ENCODE measurements at regions not wholly inside any gene's neighbourhood (a gene's known extent, or its start where the extent isn't known, plus 50 kb on each side); places are given as distances from the start of the nearest gene placed in this dataset.

DNA sequence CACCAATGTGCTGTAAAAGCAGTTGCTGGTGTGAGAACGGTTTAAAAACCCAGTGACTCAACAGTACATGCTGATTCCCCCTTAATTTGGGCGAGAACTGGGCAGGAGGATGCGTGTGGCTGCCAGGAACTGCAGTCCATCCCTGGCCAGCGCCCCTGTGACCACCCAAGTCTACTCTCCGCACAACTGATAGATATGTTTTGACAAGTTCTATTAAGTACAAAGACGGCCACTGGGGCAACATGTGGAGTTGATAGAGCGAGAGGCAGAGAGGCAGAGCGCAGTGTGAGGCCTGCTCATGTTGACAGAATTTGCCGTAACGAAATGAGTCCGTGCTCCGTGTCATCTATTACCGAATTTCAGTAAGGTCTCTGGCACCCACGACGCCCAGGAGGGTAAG is 855.0 kb downstream of the BCL11B start:
- H3K27ac ChIP-seq = no peak overlapping the region
- no peak for TF ChIP-seq ZFX (IDR thresholded peaks at IDR 0.05; ENCODE audit: borderline replicate concordance)
- TF ChIP-seq, protein P1, sequence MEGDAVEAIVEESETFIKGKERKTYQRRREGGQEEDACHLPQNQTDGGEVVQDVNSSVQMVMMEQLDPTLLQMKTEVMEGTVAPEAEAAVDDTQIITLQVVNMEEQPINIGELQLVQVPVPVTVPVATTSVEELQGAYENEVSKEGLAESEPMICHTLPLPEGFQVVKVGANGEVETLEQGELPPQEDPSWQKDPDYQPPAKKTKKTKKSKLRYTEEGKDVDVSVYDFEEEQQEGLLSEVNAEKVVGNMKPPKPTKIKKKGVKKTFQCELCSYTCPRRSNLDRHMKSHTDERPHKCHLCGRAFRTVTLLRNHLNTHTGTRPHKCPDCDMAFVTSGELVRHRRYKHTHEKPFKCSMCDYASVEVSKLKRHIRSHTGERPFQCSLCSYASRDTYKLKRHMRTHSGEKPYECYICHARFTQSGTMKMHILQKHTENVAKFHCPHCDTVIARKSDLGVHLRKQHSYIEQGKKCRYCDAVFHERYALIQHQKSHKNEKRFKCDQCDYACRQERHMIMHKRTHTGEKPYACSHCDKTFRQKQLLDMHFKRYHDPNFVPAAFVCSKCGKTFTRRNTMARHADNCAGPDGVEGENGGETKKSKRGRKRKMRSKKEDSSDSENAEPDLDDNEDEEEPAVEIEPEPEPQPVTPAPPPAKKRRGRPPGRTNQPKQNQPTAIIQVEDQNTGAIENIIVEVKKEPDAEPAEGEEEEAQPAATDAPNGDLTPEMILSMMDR (IDR thresholded peaks at IDR 0.05) = no peak

DNA sequence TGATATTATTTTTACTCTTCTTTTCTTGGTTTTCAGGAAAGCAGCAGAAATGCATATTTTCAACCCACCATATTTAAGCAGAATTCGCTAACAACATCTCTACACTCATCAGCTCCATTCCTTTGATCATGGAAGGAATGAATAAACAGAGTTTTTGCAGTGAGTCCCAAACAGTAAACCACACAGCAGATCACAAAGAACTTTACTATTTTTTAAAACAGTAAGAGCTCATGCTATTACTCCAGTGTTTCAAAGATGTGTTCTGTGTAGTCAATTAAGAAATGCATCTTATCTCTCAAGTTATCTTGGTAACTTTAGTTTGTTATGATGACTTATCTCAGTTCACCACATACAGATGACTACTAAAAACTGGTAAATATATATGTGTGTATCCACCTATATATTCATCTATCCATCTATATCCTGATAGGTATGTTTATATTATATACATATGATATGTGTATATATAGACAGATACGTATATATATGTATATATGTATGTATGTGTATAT is 843.5 kb downstream of the BCL11B start:
- TF ChIP-seq, protein P1 (IDR thresholded peaks at IDR 0.05) = no peak
- no peak for TF ChIP-seq ZFX (IDR thresholded peaks at IDR 0.05; ENCODE audit: borderline replicate concordance)
- H3K27ac ChIP-seq = no peak overlapping the region

DNA sequence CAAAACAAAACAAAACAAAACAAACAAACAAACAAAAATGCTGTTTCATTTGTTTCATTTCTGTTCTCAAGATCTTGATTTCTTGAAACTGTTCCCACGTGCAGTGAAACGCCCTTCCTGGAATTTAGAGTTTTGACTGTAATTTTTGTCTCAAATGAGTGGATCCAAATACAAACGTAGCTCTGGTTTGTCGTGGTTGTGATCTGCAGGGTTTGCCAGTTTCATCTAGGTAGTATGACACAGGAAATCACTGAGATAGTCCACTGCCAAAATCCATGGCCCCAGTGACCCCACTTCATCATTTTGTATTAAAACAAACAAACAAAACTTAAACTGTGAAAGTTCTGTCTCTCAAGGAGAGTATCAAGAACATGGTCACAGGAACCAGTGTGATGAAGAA is 838.6 kb downstream of the BCL11B start:
- H3K27ac ChIP-seq = no peak overlapping the region
- no peak for TF ChIP-seq ZFX (IDR thresholded peaks at IDR 0.05; ENCODE audit: borderline replicate concordance)
- TF ChIP-seq, protein P1 (IDR thresholded peaks at IDR 0.05) = no peak

DNA sequence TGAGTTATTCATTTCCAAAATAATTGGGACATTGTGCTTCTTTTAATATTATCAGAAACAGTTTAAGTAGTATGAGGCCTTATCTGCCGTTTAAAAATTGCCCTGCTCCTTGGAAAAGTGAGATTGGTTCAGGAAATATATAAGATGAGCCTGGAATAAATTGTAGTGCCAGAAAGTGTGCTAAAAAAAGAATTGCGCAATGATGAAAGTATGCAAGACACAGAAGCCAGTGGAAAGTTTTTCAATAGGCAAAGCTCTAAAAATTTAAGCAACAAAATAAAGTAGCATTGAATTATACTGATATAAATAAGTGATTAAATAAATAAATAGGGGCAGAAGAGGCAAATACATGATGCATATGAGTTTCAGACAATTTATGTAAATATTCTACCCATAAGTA is 834.9 kb downstream of the BCL11B start:
- H3K27ac ChIP-seq = no peak overlapping the region
- TF ChIP-seq, protein P1 (IDR thresholded peaks at IDR 0.05) = no peak
- no peak for TF ChIP-seq ZFX (IDR thresholded peaks at IDR 0.05; ENCODE audit: borderline replicate concordance)

DNA sequence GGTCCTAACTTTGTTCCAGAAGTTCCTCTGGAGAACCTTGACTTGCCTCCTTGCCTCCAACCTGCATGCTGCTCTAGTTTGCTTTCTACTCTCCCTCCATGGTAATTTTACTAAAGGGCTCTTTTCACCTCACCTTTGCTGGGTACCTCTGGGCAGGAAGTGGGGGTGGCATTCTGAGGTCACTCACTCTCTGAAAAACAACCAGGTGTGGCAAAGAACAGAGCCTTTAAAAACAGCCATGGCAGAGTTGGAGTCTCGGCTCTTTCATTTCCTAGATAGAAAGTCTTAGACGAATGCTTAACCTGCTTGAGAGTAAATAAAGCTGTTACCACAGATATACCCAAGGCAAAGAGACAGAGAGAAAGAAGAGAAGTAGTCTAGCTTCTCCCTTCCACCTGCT is 827.9 kb downstream of the BCL11B start:
- no peak overlapping the region for H3K27ac ChIP-seq
- TF ChIP-seq, protein P1 (IDR thresholded peaks at IDR 0.05) = no peak
- TF ChIP-seq ZFX (IDR thresholded peaks at IDR 0.05; ENCODE audit: borderline replicate concordance) = no peak

DNA sequence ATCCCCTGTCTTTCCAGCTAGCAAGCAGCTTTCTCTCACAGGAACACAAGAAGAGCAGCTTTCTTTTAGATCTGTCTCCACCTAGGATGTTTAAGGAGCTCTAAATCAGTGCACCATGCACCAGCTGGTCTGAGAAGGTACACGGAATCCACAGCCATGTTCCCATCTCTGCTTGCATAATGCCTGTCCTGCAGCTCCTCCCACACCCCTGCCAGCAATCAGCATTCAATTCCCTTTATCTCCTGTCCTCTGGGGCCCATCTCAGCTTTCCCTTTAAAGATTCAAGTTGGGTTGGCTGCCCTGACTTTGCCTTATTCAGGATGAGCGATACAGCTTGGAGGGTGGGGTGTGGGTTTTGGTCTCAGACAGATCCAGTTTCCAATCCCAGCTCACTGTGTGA is 826.3 kb downstream of the BCL11B start:
- no peak overlapping the region for H3K27ac ChIP-seq
- no peak for TF ChIP-seq ZFX (IDR thresholded peaks at IDR 0.05; ENCODE audit: borderline replicate concordance)
- TF ChIP-seq, protein P1 (IDR thresholded peaks at IDR 0.05) = no peak

DNA sequence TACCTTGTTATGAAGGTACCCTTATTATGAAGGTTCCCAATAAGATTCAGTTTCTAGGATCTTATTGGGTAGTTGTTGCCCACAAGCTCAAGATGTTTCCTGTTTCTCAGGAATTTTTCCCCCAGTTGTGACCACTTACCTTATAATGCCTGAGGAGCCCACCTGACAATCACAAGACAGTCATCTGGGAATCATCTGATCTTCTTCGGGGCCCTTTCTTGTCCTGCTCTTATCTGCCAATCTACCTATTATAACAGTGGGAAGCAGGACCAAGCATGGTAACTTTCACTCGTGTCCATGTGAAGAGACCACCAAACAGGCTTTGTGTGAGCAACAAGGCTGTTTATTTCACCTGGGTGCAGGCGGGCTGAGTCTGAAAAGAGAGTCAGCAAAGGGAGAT is 825.5 kb downstream of the BCL11B start:
- no peak for TF ChIP-seq ZFX (IDR thresholded peaks at IDR 0.05; ENCODE audit: borderline replicate concordance)
- TF ChIP-seq, protein P1 (IDR thresholded peaks at IDR 0.05) = no peak
- H3K27ac ChIP-seq = no peak overlapping the region
